DOHH2 (cell line): ENCODE measurements at regions not wholly inside any gene's neighbourhood (a gene's known extent, or its start where the extent isn't known, plus 50 kb on each side); places are given as distances from the start of the nearest gene placed in this dataset.

Experiments
- H3F3A ChIP-seq: fragments of 200-600 bp; sonication (generic), shearing (Covaris generic); 2 replicates; pipeline ENCODE4 v1.6.0; 2016; ENCODE audit warnings: antibody characterized with exemption, mild to moderate bottlenecking; ENCODE audit not compliant: control insufficient read depth, insufficient read depth
- H3K27ac ChIP-seq: fragments of 200-600 bp; sonication (generic); 2 replicates; pipeline ENCODE4 v1.5.1; 2014; ENCODE audit warnings: low read depth, mild to moderate bottlenecking, low read length, moderate library complexity
- H3K27me3 ChIP-seq: fragments of 200-600 bp; sonication (generic); 2 replicates; pipeline ENCODE4 v1.6.1; 2014; ENCODE audit warnings: mild to moderate bottlenecking, low read length, mixed read lengths; ENCODE audit not compliant: control insufficient read depth
- H3K36me3 ChIP-seq: fragments of 200-600 bp; sonication (generic); 2 replicates; pipeline ENCODE4 v1.6.1; 2014; ENCODE audit warnings: mild to moderate bottlenecking, low read length, moderate library complexity, mixed read lengths; ENCODE audit not compliant: control insufficient read depth
- H3K4me1 ChIP-seq: fragments of 200-600 bp; sonication (generic); 2 replicates; pipeline ENCODE4 v1.6.1; 2014; ENCODE audit warnings: mild to moderate bottlenecking, low read length, mixed read lengths; ENCODE audit not compliant: control insufficient read depth
- H3K4me2 ChIP-seq: fragments of 200-600 bp; sonication (generic); 2 replicates; pipeline ENCODE4 v1.6.0; 2014; ENCODE audit warnings: mild to moderate bottlenecking, low read length, moderate library complexity
- H3K4me3 ChIP-seq: fragments of 200-600 bp; sonication (generic); 2 replicates; pipeline ENCODE4 v1.5.1; 2014; ENCODE audit warnings: mild to moderate bottlenecking, low read length, mixed read lengths
- H3K79me2 ChIP-seq: fragments of 200-600 bp; sonication (generic); 2 replicates; pipeline ENCODE4 v1.6.1; 2014; ENCODE audit warnings: mild to moderate bottlenecking, low read length, mixed read lengths; ENCODE audit not compliant: control insufficient read depth
- H3K9me2 ChIP-seq: fragments of 200-600 bp; sonication (generic); replicated peaks from 2 replicates; pipeline ENCODE4 v1.6.1; 2014; ENCODE audit warnings: mild to moderate bottlenecking, low read length, mixed read lengths; ENCODE audit not compliant: control insufficient read depth
- H3K9me3 ChIP-seq: fragments of 200-600 bp; sonication (generic); 2 replicates; pipeline ENCODE4 v1.6.1; 2014; ENCODE audit warnings: antibody characterized with exemption, low read length, mixed read lengths; ENCODE audit not compliant: control insufficient read depth, insufficient read depth
- H4K20me1 ChIP-seq: fragments of 200-600 bp; sonication (generic); 2 replicates; pipeline ENCODE4 v1.6.0; 2014; ENCODE audit warnings: low read depth, mild to moderate bottlenecking, antibody characterized with exemption, low read length, moderate library complexity; ENCODE audit not compliant: control insufficient read depth, insufficient read depth
- EZH2phosphoT487 ChIP-seq: fragments of 200-600 bp; sonication (generic); IDR thresholded peaks from 2 replicates; pipeline ENCODE4 v1.6.1; 2017; ENCODE audit warnings: borderline replicate concordance, mild to moderate bottlenecking, antibody characterized with exemption, low read length, moderate library complexity, mixed read lengths
- TF ChIP-seq, protein P1 (sequence below): fragments of 200-600 bp; sonication (generic); IDR thresholded peaks from one replicate; pipeline ENCODE4 v1.5.1; 2014; ENCODE audit warnings: antibody characterized with exemption, mild to moderate bottlenecking, low read depth, low read length; ENCODE audit not compliant: poor library complexity, severe bottlenecking

DNA sequence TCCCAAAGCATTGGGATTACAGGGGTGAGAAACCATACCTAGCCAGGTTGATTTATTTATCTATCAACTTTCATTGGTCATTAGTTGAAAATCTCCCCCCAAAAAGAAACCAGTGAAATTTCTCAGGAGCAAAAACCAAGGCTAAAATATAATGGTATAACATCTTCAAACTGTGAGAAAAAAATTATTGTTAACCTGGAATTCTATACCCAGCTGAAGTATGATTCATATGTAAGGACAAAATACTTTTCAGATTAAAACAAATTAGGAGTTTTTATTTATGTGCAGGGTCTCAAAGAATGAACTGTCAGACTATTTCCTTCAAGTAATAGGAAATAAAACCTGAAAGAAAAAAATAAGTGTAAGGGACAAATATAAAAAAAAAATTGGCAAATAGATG is 1053.9 kb downstream of the UQCRFS1 start:
- H3K27me3 ChIP-seq: no peaks in the 10 kb centered on the region
- no peaks in the 10 kb centered on the region for H3K9me3 ChIP-seq
- no peaks in the 10 kb centered on the region for H4K20me1 ChIP-seq
- H3K4me3 ChIP-seq: no peak overlapping the region
- H3K9me2 ChIP-seq: no peaks in the 10 kb centered on the region
- no peaks in the 10 kb centered on the region for H3F3A ChIP-seq
- no peak overlapping the region for H3K4me2 ChIP-seq
- H3K36me3 ChIP-seq: no peaks in the 10 kb centered on the region
- no peaks in the 10 kb centered on the region for H3K79me2 ChIP-seq
- no peak for TF ChIP-seq EZH2phosphoT487
- TF ChIP-seq, protein P1, sequence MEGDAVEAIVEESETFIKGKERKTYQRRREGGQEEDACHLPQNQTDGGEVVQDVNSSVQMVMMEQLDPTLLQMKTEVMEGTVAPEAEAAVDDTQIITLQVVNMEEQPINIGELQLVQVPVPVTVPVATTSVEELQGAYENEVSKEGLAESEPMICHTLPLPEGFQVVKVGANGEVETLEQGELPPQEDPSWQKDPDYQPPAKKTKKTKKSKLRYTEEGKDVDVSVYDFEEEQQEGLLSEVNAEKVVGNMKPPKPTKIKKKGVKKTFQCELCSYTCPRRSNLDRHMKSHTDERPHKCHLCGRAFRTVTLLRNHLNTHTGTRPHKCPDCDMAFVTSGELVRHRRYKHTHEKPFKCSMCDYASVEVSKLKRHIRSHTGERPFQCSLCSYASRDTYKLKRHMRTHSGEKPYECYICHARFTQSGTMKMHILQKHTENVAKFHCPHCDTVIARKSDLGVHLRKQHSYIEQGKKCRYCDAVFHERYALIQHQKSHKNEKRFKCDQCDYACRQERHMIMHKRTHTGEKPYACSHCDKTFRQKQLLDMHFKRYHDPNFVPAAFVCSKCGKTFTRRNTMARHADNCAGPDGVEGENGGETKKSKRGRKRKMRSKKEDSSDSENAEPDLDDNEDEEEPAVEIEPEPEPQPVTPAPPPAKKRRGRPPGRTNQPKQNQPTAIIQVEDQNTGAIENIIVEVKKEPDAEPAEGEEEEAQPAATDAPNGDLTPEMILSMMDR: no peak
- H3K4me1 ChIP-seq: no peaks in the 10 kb centered on the region
- no peak overlapping the region for H3K27ac ChIP-seq

DNA sequence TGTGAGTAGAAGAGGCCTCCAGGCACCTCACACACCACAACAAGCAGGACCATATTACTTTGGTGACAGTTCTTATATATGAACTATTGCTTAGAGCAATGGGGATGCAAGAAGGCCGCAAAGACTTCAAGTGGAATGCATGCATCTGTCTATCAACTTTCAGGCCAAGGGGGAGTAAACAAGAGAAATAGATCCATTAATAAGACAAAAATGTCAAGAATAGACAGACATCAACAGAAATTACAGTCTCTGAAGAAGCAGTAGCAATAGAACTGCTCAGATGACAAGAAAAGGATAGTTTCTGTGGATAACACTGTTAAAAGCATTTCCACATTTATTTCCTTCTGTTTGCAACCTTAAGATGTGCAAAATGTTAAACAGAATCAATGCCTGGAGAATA is 1057.7 kb downstream of the UQCRFS1 start:
- Histone ChIP-seq H3K4me1 (no peaks in the 10 kb centered on the region), H4K20me1 (no peaks in the 10 kb centered on the region), H3K27ac (no peak overlapping the region), H3F3A (no peaks in the 10 kb centered on the region), H3K9me2 (no peaks in the 10 kb centered on the region), H3K36me3 (no peaks in the 10 kb centered on the region), H3K4me2 (no peak overlapping the region), H3K27me3 (no peaks in the 10 kb centered on the region), H3K79me2 (no peaks in the 10 kb centered on the region), H3K9me3 (peaks cover 9% of the 10 kb centered on the region; the same call in 1 of the 2 replicates), H3K4me3 (no peak overlapping the region)
- TF ChIP-seq, protein P1: no peak
- no peak for TF ChIP-seq EZH2phosphoT487

DNA sequence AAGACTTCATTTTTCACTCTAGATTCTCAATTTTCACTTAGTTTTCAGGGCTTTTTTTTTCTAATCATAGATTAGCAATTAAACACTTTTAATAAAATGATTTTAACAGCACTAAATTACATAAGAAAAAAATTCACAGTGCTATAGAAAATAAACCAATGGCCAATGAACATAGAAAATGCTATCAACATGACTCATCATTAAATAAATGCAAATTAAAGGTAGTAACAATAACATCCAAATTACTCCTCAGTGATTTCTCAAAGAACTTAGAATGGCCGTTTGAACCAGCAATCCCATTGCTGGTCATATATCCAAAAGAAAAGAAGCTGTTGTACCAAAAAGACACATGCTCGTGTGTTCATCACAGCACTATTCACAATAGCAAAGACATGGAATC is 1058.9 kb downstream of the UQCRFS1 start:
- TF ChIP-seq, protein P1: no peak
- no peak for TF ChIP-seq EZH2phosphoT487
- Histone ChIP-seq H3K79me2 (no peaks in the 10 kb centered on the region), H3K4me3 (no peak overlapping the region), H3K4me2 (no peak overlapping the region), H3K27me3 (no peaks in the 10 kb centered on the region), H3K9me2 (no peaks in the 10 kb centered on the region), H3K27ac (no peak overlapping the region), H3F3A (no peaks in the 10 kb centered on the region), H3K9me3 (peaks cover 9% of the 10 kb centered on the region; the same call in 1 of the 2 replicates), H3K4me1 (no peaks in the 10 kb centered on the region), H3K36me3 (no peaks in the 10 kb centered on the region), H4K20me1 (no peaks in the 10 kb centered on the region)
